HG03521 (cell line): ENCODE measurements at regions not wholly inside any gene's neighbourhood (a gene's known extent, or its start where the extent isn't known, plus 50 kb on each side); places are given as distances from the start of the nearest gene placed in this dataset.

Experiments used
- ATAC-seq: cut with Tn5 transposase; IDR thresholded peaks from one replicate; pipeline ENCODE4 v1.9.1; 2021; ENCODE audit warnings: mild to moderate bottlenecking, moderate library complexity; ENCODE audit not compliant: unreplicated experiment

GRCh38 chr17:79361873-79362771 lies 248.7 kb downstream of the RBFOX3 start:
- ATAC-seq = no peak

- no peak for ATAC-seq
Measured at GRCh38 chr17:79361221-79361734, 249.6 kb downstream of the RBFOX3 start.

GRCh38 chr17:79360196-79360595 lies 250.7 kb downstream of the RBFOX3 start:
- no peak for ATAC-seq

- ATAC-seq = no peak
Measured at GRCh38 chr17:79356839-79357447, 253.9 kb downstream of the RBFOX3 start.

- no peak for ATAC-seq
Measured at GRCh38 chr17:79355165-79355564, 255.7 kb downstream of the RBFOX3 start.

GRCh38 chr17:79354173-79354820 lies 256.6 kb downstream of the RBFOX3 start:
- no peak for ATAC-seq

GRCh38 chr17:79353548-79353947 lies 257.3 kb downstream of the RBFOX3 start:
- ATAC-seq = no peak

GRCh38 chr17:79353016-79353415 lies 257.8 kb downstream of the RBFOX3 start:
- no peak for ATAC-seq

GRCh38 chr17:79350533-79350932 lies 260.3 kb downstream of the RBFOX3 start:
- ATAC-seq = no peak

- ATAC-seq = no peak
Measured at GRCh38 chr17:79349506-79350400, 261.1 kb downstream of the RBFOX3 start.

- no peak for ATAC-seq
Measured at GRCh38 chr17:79342376-79342775, 267.8 kb downstream of the ENGASE start.

- ATAC-seq = no peak
Measured at GRCh38 chr17:79341816-79342215, 267.2 kb downstream of the ENGASE start.

GRCh38 chr17:79341222-79341780 lies 266.7 kb downstream of the ENGASE start:
- ATAC-seq = no peak

GRCh38 chr17:79340333-79341221 lies 266.0 kb downstream of the ENGASE start:
- peak; percentile 78 for ATAC-seq

GRCh38 chr17:79339321-79339720 lies 264.7 kb downstream of the ENGASE start:
- ATAC-seq = no peak

- no peak for ATAC-seq
Measured at GRCh38 chr17:79338604-79339003, 264.0 kb downstream of the ENGASE start.

- ATAC-seq = no peak
Measured at GRCh38 chr17:79338152-79338551, 263.5 kb downstream of the ENGASE start.

GRCh38 chr17:79337053-79337452 lies 262.4 kb downstream of the ENGASE start:
- no peak for ATAC-seq

GRCh38 chr17:79335456-79335855 lies 260.8 kb downstream of the ENGASE start:
- no peak for ATAC-seq
